Adrenal gland (tissue), 9 donors: ENCODE measurements at regions not wholly inside any gene's neighbourhood (a gene's known extent, or its start where the extent isn't known, plus 50 kb on each side); places are given as distances from the start of the nearest gene placed in this dataset.

ENCODE experiments used
- DNase-seq, 7 donors: peaks; one replicate each; pipeline ENCODE4 v3.0.0-alpha.2; 2019 to 2020
- H3K27ac ChIP-seq, 5 donors: fragments of 200-600 bp; sonication (generic) in 4 of 5; 1 replicate in 3 of 5; 2 replicates in 2 of 5; pipeline versions ENCODE4 v1.5.1 to v1.8.0; 2016 to 2020; ENCODE audit warnings: mild to moderate bottlenecking in 1 of 5
- H3K27me3 ChIP-seq: fragments of 200-600 bp; 2 replicates; pipeline ENCODE4 v1.8.0; 2021
- H3K36me3 ChIP-seq, 2 donors: fragments of 200-600 bp; replicated peaks in 1 of 2; 1 replicate in 1 of 2; 2 replicates in 1 of 2; pipeline versions ENCODE4 v1.5.1 to v1.8.0; 2018 to 2022
- H3K4me1 ChIP-seq, 2 donors: fragments of 200-600 bp; replicated peaks in 1 of 2; 1 replicate in 1 of 2; 2 replicates in 1 of 2; pipeline versions ENCODE4 v1.5.1 to v1.8.0; 2018 to 2021
- H3K4me3 ChIP-seq, 4 donors: fragments of 200-600 bp; sonication (generic) in 3 of 4; one replicate each; pipeline ENCODE4 v1.5.1; 2016 to 2018
- H3K9me3 ChIP-seq, 3 donors: fragments of 200-600 bp; sonication (generic) in 1 of 3; replicated peaks in 1 of 3; 1 replicate in 2 of 3; 2 replicates in 1 of 3; pipeline versions ENCODE4 v1.5.1 to v1.8.0; 2016 to 2021
- CTCF ChIP-seq, 6 experiments: fragments of 450-650 bp in 4 of 6; fragments of 200-600 bp in 2 of 6; sonication (generic) in 1 of 6; IDR thresholded peaks; 1 replicate in 5 of 6; 2 replicates in 1 of 6; pipeline versions ENCODE4 v1.5.1 to v1.8.0; 2016 to 2021; ENCODE audit warnings: antibody characterized with exemption in 6 of 6, mild to moderate bottlenecking in 2 of 6, moderate library complexity in 1 of 6
- POLR2A ChIP-seq, 2 donors: fragments of 450-650 bp; IDR thresholded peaks; one replicate each; pipeline ENCODE4 v1.6.1; 2017; ENCODE audit warnings: antibody characterized with exemption in 2 of 2, mild to moderate bottlenecking in 2 of 2, moderate library complexity in 1 of 2
- WGBS, 4 donors: extraction: QIAGEN DNeasy Blood & Tissue Kit in 2 of 4; methylation state at CpG; one replicate each; pipeline versions ENCODE4 v1.1.5 to v1.1.7; 2013 to 2017; 5-methylcytosine and 5-hydroxymethylcytosine counted together
- intact Hi-C, 2 donors: fragments of 100-400 bp; cut with DNase I; formaldehyde crosslinking; loops; one replicate each; pipeline versions ENCODE4 v1.14.1 to v1.15.0; 2022 to 2023
- donor health status: healthy with polysubstance abuse.
- donor health status: Bipolar disorder and iron deficiency.
- donor health status: DM: yes; HTN: yes; CAD: no.
- donor health status: DM: no; HTN: no; CAD: no.
- donor health status: DM: no; HTN: no; CAD: no.

- no peaks in the 10 kb centered on the region for H3K27me3 ChIP-seq
- no peak for DNase-seq
- H3K36me3 ChIP-seq, result no peaks in the 10 kb centered on the region
- 77 to 81% (median 78%) methylated on average over 2 of the region's 2 CpGs for WGBS, 4 donors
- H3K4me1 ChIP-seq, result no peaks in the 10 kb centered on the region
- TF ChIP-seq CTCF (IDR thresholded peaks at IDR 0.05), result no peak
- no peak overlapping the region for H3K4me3 ChIP-seq
- intact Hi-C loops, result no loop called here
- H3K9me3 ChIP-seq, result no peaks in the 10 kb centered on the region
- H3K27ac ChIP-seq, result no peak overlapping the region
Measured at GRCh38 chr5:124302533-124302932, 443.9 kb downstream of the ZNF608 start.

- no peak for TF ChIP-seq CTCF (IDR thresholded peaks at IDR 0.05)
- no peak for TF ChIP-seq POLR2A (IDR thresholded peaks at IDR 0.05)
- Histone ChIP-seq H3K9me3 (no peaks in the 10 kb centered on the region), H3K4me1 (no peaks in the 10 kb centered on the region), H3K27me3 (no peaks in the 10 kb centered on the region), H3K4me3 (no peak overlapping the region), H3K36me3 (no peaks in the 10 kb centered on the region), H3K27ac (no peak overlapping the region)
- 82 to 92% (median 88%) methylated on average over 2 of the region's 2 CpGs for WGBS, 4 donors
- intact Hi-C loops, result no loop called here
- no peak for DNase-seq
Measured at GRCh38 chr5:124301850-124302249, 444.6 kb downstream of the ZNF608 start.

- no peak for DNase-seq
- no peaks in the 10 kb centered on the region for H3K4me1 ChIP-seq
- H3K9me3 ChIP-seq, result no peaks in the 10 kb centered on the region
- WGBS, 4 donors, result 88 to 95% (median 90%) methylated on average over 13 of the region's 13 CpGs
- H3K27ac ChIP-seq, result no peak overlapping the region
- H3K36me3 ChIP-seq, result no peaks in the 10 kb centered on the region
- no peak overlapping the region for H3K4me3 ChIP-seq
- intact Hi-C loops, result no loop called here
- TF ChIP-seq POLR2A (IDR thresholded peaks at IDR 0.05), result no peak
- no peak for TF ChIP-seq CTCF (IDR thresholded peaks at IDR 0.05)
- H3K27me3 ChIP-seq, result no peaks in the 10 kb centered on the region
Measured at GRCh38 chr5:124300815-124301621, 445.4 kb downstream of the ZNF608 start.

GRCh38 chr5:124297826-124298225 lies 448.6 kb downstream of the ZNF608 start:
- Histone ChIP-seq H3K36me3 (no peaks in the 10 kb centered on the region), H3K27ac (no peak overlapping the region), H3K9me3 (no peaks in the 10 kb centered on the region), H3K27me3 (no peaks in the 10 kb centered on the region), H3K4me3 (no peak overlapping the region), H3K4me1 (no peaks in the 10 kb centered on the region)
- intact Hi-C loops, result no loop called here
- 46 to 82% (median 66%) methylated on average over 3 of the region's 3 CpGs for WGBS, 4 donors
- TF ChIP-seq POLR2A (IDR thresholded peaks at IDR 0.05) (no peak), CTCF (IDR thresholded peaks at IDR 0.05) (no peak)
- no peak for DNase-seq
